Panc1 (cell line): ENCODE measurements at regions not wholly inside any gene's neighbourhood (a gene's known extent, or its start where the extent isn't known, plus 50 kb on each side); places are given as distances from the start of the nearest gene placed in this dataset.

ENCODE experiments used
- CTCF ChIP-seq: fragments of 450-650 bp; IDR thresholded peaks from 2 replicates; pipeline ENCODE4 v1.5.1; 2017; ENCODE audit warnings: mild to moderate bottlenecking
- POLR2AphosphoS5 ChIP-seq: IDR thresholded peaks from 2 replicates; pipeline ENCODE4 v1.6.1; 2012; ENCODE audit warnings: mild to moderate bottlenecking, low read depth, low read length, moderate library complexity
- SIN3A ChIP-seq: IDR thresholded peaks from 2 replicates; pipeline ENCODE4 v1.6.1; 2012; ENCODE audit warnings: low read depth, mild to moderate bottlenecking, low read length, moderate library complexity, borderline replicate concordance; ENCODE audit not compliant: insufficient read depth
- TCF7L2 ChIP-seq: IDR thresholded peaks from 2 replicates; pipeline ENCODE4 v1.6.1; 2011; ENCODE audit warnings: mild to moderate bottlenecking, low read depth, low read length, inconsistent platforms
- TF ChIP-seq, protein P1 (sequence below), 2 experiments: IDR thresholded peaks; 2 replicates each; pipeline ENCODE4 v1.6.1; 2011 to 2012; ENCODE audit warnings: low read depth in 2 of 2, control low read depth in 1 of 2, low read length in 1 of 2, mild to moderate bottlenecking in 1 of 2, moderate library complexity in 1 of 2; ENCODE audit not compliant: insufficient read depth in 1 of 2

DNA sequence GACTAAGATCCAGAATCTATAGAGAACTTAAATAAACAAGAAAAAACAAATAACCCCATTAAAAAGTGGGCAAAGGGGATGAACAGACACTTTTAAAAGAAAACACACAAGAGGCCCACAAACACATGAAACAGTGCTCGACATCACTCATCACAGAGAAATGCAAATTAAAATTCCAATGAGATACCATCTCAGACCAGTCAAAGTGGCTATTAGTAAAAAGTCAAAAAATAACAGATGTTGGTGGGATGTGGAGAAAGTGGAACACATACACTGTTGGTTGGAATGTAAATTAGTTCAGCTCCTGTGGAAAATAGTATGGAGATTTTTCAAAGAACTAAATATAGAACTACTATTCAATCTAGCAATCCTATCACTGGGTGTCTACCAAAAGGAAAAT is 143.1 kb downstream of the IFI44 start:
- no peak for TF ChIP-seq CTCF
- TF ChIP-seq POLR2AphosphoS5: no peak
- TF ChIP-seq, protein P1, sequence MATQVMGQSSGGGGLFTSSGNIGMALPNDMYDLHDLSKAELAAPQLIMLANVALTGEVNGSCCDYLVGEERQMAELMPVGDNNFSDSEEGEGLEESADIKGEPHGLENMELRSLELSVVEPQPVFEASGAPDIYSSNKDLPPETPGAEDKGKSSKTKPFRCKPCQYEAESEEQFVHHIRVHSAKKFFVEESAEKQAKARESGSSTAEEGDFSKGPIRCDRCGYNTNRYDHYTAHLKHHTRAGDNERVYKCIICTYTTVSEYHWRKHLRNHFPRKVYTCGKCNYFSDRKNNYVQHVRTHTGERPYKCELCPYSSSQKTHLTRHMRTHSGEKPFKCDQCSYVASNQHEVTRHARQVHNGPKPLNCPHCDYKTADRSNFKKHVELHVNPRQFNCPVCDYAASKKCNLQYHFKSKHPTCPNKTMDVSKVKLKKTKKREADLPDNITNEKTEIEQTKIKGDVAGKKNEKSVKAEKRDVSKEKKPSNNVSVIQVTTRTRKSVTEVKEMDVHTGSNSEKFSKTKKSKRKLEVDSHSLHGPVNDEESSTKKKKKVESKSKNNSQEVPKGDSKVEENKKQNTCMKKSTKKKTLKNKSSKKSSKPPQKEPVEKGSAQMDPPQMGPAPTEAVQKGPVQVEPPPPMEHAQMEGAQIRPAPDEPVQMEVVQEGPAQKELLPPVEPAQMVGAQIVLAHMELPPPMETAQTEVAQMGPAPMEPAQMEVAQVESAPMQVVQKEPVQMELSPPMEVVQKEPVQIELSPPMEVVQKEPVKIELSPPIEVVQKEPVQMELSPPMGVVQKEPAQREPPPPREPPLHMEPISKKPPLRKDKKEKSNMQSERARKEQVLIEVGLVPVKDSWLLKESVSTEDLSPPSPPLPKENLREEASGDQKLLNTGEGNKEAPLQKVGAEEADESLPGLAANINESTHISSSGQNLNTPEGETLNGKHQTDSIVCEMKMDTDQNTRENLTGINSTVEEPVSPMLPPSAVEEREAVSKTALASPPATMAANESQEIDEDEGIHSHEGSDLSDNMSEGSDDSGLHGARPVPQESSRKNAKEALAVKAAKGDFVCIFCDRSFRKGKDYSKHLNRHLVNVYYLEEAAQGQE (IDR thresholded peaks at IDR 0.05; ENCODE audit: insufficient read depth in 1 of 2, low read depth in 2 of 2, low read length in 1 of 2): no peak
- no peak for TF ChIP-seq SIN3A
- TF ChIP-seq TCF7L2: no peak
